Liver (tissue), 8 donors: ENCODE measurements at regions not wholly inside any gene's neighbourhood (a gene's known extent, or its start where the extent isn't known, plus 50 kb on each side); places are given as distances from the start of the nearest gene placed in this dataset.

Experiments
- DNase-seq: peaks from one replicate; pipeline ENCODE4 v3.0.0-alpha.2; 2017; ENCODE audit warnings: low spot score
- H3K27ac ChIP-seq, 2 donors: one replicate each; pipeline ENCODE4 v1.7.0; 2013; ENCODE audit warnings: inconsistent platforms in 2 of 2, low read length in 2 of 2, control low read depth in 1 of 2, low read depth in 1 of 2, mild to moderate bottlenecking in 1 of 2
- H3K27me3 ChIP-seq, 4 donors: one replicate each; pipeline versions ENCODE4 v1.6.1 to v1.7.0; 2013; ENCODE audit warnings: low read length in 3 of 4, inconsistent platforms in 1 of 4, mild to moderate bottlenecking in 1 of 4, moderate library complexity in 1 of 4; ENCODE audit not compliant: control insufficient read depth in 4 of 4, insufficient read depth in 4 of 4
- H3K36me3 ChIP-seq, 4 donors: one replicate each; pipeline versions ENCODE4 v1.6.1 to v1.7.0; 2013; ENCODE audit warnings: low read length in 3 of 4, mild to moderate bottlenecking in 3 of 4, low read depth in 1 of 4, moderate library complexity in 1 of 4; ENCODE audit not compliant: control insufficient read depth in 4 of 4, insufficient read depth in 3 of 4
- H3K4me1 ChIP-seq, 4 donors: one replicate each; pipeline versions ENCODE4 v1.6.1 to v1.7.0; 2013; ENCODE audit warnings: low read length in 3 of 4, mild to moderate bottlenecking in 3 of 4, moderate library complexity in 1 of 4; ENCODE audit not compliant: control insufficient read depth in 4 of 4, insufficient read depth in 4 of 4
- H3K4me3 ChIP-seq, 3 donors: one replicate each; pipeline versions ENCODE4 v1.6.1 to v1.7.0; 2013; ENCODE audit warnings: low read length in 3 of 3, control low read depth in 1 of 3, low read depth in 1 of 3, mild to moderate bottlenecking in 1 of 3
- H3K9ac ChIP-seq, 2 donors: one replicate each; pipeline ENCODE4 v1.7.0; 2013; ENCODE audit warnings: low read length in 2 of 2, mild to moderate bottlenecking in 2 of 2, moderate library complexity in 2 of 2, control low read depth in 1 of 2, low read depth in 1 of 2
- H3K9me3 ChIP-seq, 4 donors: one replicate each; pipeline versions ENCODE4 v1.6.1 to v1.7.0; 2013; ENCODE audit warnings: low read length in 3 of 4; ENCODE audit not compliant: control insufficient read depth in 4 of 4
- FOXA1 ChIP-seq: IDR thresholded peaks from 2 replicates; pipeline ENCODE4 v1.6.1; 2016; ENCODE audit warnings: antibody characterized with exemption
- FOXA2 ChIP-seq: IDR thresholded peaks from 2 replicates; pipeline ENCODE4 v1.6.1; 2016; ENCODE audit warnings: antibody characterized with exemption
- HNF4A ChIP-seq, 2 donors: conservative IDR thresholded peaks; 2 replicates each; pipeline ENCODE4 v1.6.1; 2016; ENCODE audit warnings: antibody characterized with exemption in 2 of 2, mild to moderate bottlenecking in 2 of 2
- HNF4G ChIP-seq: IDR thresholded peaks from 2 replicates; pipeline ENCODE4 v1.6.1; 2016; ENCODE audit warnings: antibody characterized with exemption
- NR2F2 ChIP-seq: IDR thresholded peaks from 2 replicates; pipeline ENCODE4 v1.6.1; 2016; ENCODE audit warnings: antibody characterized with exemption
- TAF1 ChIP-seq: conservative IDR thresholded peaks from 2 replicates; pipeline ENCODE4 v1.6.1; 2016; ENCODE audit warnings: antibody characterized with exemption, mild to moderate bottlenecking
- WGBS: extraction: QIAGEN DNeasy Blood & Tissue Kit; methylation state at CpG from one replicate; pipeline ENCODE4 v1.1.7; 2013; 5-methylcytosine and 5-hydroxymethylcytosine counted together
- TF ChIP-seq, protein P1 (sequence below): IDR thresholded peaks from 2 replicates; pipeline ENCODE4 v1.6.1; 2016; ENCODE audit warnings: antibody characterized with exemption, mild to moderate bottlenecking
- TF ChIP-seq, protein P2 (sequence below): IDR thresholded peaks from 2 replicates; pipeline ENCODE4 v1.6.1; 2016; ENCODE audit warnings: antibody characterized with exemption
- TF ChIP-seq, protein P3 (sequence below): fragments of 150-350 bp; IDR thresholded peaks from 2 replicates; pipeline ENCODE4 v1.5.1; 2017; ENCODE audit warnings: improper control_type of control experiment, low read depth, low read length; ENCODE audit not compliant: missing input control
- TF ChIP-seq, protein P4 (sequence below): IDR thresholded peaks from 2 replicates; pipeline ENCODE4 v1.6.1; 2016; ENCODE audit warnings: antibody characterized with exemption
- donor health status: healthy.
- donor health status: healthy.
- donor health status: healthy.
- donor health status: healthy.
- donor health status: healthy.

DNA sequence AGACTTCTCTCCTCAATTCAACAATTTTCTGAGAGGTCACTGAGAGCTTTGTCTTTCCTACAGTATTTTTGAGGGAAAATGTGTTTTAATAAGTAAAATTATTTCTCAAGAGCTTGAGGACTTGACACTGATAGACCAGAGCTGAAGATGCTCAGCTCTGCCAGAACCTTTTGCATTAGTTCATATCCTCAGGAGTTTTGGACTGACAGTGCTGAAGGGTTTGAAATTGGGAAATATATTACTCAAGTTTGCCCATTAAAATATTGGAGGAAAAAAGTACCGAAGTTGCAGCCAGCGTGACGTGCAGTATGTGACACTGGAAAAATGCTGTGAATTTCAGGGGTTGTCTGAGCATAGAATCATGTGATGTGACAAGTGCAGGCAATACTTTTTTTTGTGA is 346.6 kb upstream of the DPYD start (continued):
- TF ChIP-seq, protein P1, sequence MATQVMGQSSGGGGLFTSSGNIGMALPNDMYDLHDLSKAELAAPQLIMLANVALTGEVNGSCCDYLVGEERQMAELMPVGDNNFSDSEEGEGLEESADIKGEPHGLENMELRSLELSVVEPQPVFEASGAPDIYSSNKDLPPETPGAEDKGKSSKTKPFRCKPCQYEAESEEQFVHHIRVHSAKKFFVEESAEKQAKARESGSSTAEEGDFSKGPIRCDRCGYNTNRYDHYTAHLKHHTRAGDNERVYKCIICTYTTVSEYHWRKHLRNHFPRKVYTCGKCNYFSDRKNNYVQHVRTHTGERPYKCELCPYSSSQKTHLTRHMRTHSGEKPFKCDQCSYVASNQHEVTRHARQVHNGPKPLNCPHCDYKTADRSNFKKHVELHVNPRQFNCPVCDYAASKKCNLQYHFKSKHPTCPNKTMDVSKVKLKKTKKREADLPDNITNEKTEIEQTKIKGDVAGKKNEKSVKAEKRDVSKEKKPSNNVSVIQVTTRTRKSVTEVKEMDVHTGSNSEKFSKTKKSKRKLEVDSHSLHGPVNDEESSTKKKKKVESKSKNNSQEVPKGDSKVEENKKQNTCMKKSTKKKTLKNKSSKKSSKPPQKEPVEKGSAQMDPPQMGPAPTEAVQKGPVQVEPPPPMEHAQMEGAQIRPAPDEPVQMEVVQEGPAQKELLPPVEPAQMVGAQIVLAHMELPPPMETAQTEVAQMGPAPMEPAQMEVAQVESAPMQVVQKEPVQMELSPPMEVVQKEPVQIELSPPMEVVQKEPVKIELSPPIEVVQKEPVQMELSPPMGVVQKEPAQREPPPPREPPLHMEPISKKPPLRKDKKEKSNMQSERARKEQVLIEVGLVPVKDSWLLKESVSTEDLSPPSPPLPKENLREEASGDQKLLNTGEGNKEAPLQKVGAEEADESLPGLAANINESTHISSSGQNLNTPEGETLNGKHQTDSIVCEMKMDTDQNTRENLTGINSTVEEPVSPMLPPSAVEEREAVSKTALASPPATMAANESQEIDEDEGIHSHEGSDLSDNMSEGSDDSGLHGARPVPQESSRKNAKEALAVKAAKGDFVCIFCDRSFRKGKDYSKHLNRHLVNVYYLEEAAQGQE: no peak
- TF ChIP-seq, protein P2, sequence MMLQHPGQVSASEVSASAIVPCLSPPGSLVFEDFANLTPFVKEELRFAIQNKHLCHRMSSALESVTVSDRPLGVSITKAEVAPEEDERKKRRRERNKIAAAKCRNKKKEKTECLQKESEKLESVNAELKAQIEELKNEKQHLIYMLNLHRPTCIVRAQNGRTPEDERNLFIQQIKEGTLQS: no peak

DNA sequence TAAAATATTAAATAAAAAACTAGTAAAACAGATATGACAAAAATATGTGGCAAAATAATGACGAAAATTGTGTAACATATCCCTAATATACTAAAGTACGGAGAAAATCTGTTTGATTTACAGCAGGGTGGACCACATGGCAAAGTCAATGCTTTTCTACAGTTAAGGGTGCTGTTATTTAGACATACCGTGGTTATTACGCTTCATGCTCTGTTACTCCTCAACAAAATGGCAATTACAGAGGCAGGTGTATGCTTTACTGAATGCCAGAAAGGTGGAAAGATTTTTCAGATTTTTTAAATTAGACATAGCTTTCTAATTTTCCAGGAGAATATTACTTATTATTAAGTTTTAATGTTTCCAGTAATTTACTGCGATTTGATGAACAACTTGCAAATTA is 343.9 kb upstream of the DPYD start:
- no peak for DNase-seq
- no peak overlapping the region for H3K9ac ChIP-seq
- TF ChIP-seq FOXA2 (no peak), FOXA1 (no peak)
- H3K4me3 ChIP-seq: no peak overlapping the region
- H3K9me3 ChIP-seq: peaks cover 0 to 1% (median 0%) of the 10 kb centered on the region in 4 donors
- H3K36me3 ChIP-seq: no peaks in the 10 kb centered on the region
- no peak overlapping the region for H3K27ac ChIP-seq
- no peaks in the 10 kb centered on the region for H3K27me3 ChIP-seq
- no peaks in the 10 kb centered on the region for H3K4me1 ChIP-seq
- WGBS: 90% methylated on average over 5 of the region's 5 CpGs

DNA sequence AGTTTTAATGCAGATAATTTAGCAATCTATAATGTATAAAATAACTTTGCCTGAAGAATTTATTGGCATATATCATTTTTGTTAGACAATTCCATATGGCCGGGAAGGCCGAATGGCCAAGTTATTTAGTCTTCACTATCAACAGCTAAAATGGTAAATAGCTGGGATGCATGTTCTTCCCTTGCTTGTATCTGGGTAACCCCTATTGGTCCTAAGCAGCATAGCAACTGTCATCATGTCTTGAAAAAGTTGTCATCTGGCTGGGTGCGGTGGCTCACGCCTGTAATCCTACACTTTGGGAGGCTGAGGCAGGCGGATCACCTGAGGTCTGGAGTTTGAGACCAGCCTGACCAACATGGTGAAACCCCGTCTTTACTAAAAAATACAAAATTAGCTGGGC is 340.0 kb upstream of the DPYD start:
- H3K36me3 ChIP-seq: no peaks in the 10 kb centered on the region
- no peaks in the 10 kb centered on the region for H3K4me1 ChIP-seq
- no peak overlapping the region for H3K27ac ChIP-seq
- TF ChIP-seq, protein P3, sequence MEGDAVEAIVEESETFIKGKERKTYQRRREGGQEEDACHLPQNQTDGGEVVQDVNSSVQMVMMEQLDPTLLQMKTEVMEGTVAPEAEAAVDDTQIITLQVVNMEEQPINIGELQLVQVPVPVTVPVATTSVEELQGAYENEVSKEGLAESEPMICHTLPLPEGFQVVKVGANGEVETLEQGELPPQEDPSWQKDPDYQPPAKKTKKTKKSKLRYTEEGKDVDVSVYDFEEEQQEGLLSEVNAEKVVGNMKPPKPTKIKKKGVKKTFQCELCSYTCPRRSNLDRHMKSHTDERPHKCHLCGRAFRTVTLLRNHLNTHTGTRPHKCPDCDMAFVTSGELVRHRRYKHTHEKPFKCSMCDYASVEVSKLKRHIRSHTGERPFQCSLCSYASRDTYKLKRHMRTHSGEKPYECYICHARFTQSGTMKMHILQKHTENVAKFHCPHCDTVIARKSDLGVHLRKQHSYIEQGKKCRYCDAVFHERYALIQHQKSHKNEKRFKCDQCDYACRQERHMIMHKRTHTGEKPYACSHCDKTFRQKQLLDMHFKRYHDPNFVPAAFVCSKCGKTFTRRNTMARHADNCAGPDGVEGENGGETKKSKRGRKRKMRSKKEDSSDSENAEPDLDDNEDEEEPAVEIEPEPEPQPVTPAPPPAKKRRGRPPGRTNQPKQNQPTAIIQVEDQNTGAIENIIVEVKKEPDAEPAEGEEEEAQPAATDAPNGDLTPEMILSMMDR: no peak
- no peak for TF ChIP-seq NR2F2
- TF ChIP-seq, protein P4, sequence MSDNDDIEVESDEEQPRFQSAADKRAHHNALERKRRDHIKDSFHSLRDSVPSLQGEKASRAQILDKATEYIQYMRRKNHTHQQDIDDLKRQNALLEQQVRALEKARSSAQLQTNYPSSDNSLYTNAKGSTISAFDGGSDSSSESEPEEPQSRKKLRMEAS: no peak
- DNase-seq: no peak
- H3K27me3 ChIP-seq: no peaks in the 10 kb centered on the region
- no peaks in the 10 kb centered on the region for H3K9me3 ChIP-seq
- H3K4me3 ChIP-seq: no peak overlapping the region
- H3K9ac ChIP-seq: no peak overlapping the region
- 91% methylated on average over 6 of the region's 6 CpGs for WGBS

DNA sequence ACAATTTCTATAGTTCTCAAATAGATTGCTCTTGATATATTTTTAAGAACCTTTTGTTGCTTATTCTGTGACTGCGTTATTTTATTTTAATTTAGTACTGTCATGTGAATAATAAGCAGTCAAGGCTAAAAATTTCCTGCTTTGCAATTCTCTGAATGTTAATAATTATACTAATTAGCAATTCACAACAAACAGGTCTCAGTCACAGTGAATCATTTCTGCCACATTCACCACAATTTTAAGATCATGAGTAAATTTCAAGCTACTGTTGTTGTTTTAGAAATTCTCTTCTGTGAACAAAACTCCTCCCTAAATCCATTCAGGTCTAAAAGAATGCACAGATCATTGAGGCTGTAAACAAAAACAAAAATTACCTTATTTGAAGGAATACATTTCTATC is 339.6 kb upstream of the DPYD start:
- TF ChIP-seq HNF4G (no peak), HNF4A (conservative IDR thresholded peaks at IDR 0.05) (no peak), FOXA1 (no peak), NR2F2 (no peak), TAF1 (no peak)
- no peaks in the 10 kb centered on the region for H3K4me1 ChIP-seq
- no peak overlapping the region for H3K4me3 ChIP-seq
- H3K27me3 ChIP-seq: no peaks in the 10 kb centered on the region
- no peaks in the 10 kb centered on the region for H3K36me3 ChIP-seq
- no peaks in the 10 kb centered on the region for H3K9me3 ChIP-seq
- H3K9ac ChIP-seq: no peak overlapping the region
- no peak overlapping the region for H3K27ac ChIP-seq
- no peak for DNase-seq
- 76% methylated on average over 1 of the region's 1 CpG for WGBS
